GM19397 (cell line): ENCODE measurements at regions not wholly inside any gene's neighbourhood (a gene's known extent, or its start where the extent isn't known, plus 50 kb on each side); places are given as distances from the start of the nearest gene placed in this dataset.

Source experiments
- ATAC-seq: cut with Tn5 transposase; IDR thresholded peaks from one replicate; pipeline ENCODE4 v1.9.1; 2021; ENCODE audit warnings: mild to moderate bottlenecking, moderate library complexity; ENCODE audit not compliant: unreplicated experiment

DNA sequence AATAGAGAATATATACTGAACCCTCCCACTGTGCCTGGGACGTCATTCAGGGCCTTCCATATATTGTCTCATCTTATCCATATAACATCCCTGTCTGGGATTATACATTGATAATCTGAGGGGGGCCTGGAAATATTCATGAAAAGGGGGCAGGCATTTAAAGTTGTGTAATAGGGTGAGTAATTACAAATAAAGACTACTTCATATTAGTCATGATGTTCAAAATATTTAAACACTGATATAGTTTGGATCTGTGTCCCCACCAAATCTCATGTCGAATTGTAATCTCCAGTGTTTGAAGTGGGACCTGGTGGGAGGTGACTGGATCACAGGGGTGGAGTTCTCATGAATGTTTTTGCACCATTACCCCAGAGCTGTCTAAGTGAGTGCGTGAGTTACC, 97.8 kb downstream of the AQP9 start:
- ATAC-seq, result no peak

DNA sequence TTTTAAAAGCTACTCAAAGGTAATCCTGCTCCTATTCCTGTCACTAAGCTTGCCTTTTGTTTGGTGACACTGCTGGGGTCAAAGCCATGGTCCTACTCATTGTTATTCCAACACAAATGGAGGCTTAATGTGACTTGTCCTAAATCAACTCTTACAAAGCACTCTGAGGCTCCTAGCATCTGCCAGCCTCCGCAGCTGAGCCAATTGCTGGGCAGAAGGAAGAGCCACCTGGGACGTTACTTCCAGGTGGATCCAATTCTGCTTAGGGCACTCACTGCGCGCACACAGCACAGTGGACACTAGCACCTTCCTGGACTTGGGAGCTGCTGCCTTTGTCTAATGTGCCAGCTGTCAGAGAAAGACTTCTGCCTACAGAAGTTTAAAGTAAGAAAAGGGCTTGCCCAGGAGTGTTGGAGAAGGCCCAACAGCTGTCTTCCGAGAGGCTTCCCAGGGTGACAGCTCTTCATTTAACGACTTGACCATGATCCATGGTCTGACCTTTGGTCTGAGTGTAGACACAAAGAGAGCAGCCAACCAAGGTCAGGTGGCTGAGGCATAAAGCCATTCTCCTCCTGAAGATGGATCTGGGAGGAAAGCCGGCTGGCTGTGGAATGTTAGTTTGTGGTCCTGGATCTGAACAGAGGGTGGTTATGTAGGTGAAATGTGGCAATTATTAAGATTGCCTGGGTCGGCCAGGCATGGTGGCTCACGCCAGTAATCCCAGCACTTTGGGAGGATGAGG, 102.2 kb downstream of the AQP9 start:
- ATAC-seq, result no peak

DNA sequence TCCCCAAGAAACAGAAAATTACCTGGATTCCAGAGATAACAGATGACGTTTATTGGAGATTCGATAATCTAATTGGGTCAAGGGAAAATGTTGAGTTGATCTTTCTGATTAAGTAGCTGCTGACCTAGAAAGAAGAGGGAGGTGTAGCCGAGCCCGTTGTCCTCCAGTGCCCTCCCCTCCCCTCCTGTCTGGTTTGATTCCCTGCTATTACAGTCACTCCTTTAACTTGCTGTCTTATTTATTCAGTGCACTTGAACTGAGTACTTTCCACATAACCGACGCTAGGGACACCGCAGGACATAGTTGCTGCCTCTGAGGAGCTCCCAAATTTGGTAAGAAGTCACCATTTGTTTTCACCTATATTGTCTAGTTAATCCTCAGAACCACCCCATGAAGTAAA, 103.7 kb downstream of the AQP9 start:
- ATAC-seq, result no peak

DNA sequence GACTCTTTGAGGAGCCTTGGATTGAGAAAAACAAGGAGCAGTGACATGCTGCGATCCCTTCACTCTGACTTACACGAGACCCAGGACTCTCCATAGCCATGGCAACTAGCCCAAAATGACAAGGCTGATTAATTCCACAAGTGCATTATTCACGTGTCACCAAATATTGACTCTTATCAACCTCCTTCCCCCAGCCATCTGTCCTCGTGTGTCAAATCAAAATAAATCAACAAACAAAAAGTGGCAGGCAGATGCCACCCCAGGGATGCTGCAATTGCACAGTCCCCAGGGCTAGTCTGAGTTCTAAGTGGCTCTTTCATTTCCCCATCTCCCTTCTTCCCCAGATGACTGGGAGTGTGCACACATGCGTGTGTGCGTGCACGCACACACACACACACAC, 104.9 kb downstream of the AQP9 start:
- ATAC-seq, result no peak

DNA sequence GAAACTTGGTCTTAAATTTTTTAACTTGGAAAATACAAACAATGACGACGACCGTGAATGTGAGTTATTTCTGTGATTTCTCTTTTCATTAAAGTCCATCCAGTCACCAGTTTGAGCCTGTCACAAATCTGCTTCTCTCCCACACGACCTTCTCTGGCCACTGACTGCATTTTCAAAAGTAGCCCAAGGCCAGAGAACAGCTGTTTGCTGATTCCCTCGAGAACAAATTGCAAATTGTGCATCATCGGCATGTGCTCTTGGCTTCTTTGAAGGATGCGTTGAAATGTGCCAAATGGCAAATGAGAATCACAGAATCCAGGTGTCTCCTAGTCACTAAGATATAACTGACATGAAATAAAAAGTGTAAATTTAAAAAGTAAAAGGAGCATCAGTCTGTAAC, 106.4 kb downstream of the AQP9 start:
- ATAC-seq, result no peak

DNA sequence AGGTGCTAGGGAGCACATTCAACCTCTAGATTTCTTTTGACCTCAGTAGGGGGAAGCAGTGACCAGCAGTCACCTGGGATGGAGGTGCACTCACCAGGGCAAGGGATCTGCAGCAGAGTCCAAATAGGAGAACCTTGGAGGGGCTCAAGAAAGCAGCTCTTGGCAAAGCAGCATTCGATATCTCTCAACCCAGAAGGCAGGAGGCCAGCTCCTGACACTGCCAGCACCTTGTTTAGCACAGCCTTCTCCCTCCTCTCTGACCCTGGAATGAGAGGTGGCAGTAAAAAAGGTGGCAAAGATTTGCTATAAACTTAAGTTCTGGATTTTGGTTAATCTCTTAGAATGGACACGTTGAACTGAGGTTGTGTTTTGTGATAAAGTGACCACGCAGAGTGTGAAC, 107.9 kb downstream of the AQP9 start:
- no peak for ATAC-seq

DNA sequence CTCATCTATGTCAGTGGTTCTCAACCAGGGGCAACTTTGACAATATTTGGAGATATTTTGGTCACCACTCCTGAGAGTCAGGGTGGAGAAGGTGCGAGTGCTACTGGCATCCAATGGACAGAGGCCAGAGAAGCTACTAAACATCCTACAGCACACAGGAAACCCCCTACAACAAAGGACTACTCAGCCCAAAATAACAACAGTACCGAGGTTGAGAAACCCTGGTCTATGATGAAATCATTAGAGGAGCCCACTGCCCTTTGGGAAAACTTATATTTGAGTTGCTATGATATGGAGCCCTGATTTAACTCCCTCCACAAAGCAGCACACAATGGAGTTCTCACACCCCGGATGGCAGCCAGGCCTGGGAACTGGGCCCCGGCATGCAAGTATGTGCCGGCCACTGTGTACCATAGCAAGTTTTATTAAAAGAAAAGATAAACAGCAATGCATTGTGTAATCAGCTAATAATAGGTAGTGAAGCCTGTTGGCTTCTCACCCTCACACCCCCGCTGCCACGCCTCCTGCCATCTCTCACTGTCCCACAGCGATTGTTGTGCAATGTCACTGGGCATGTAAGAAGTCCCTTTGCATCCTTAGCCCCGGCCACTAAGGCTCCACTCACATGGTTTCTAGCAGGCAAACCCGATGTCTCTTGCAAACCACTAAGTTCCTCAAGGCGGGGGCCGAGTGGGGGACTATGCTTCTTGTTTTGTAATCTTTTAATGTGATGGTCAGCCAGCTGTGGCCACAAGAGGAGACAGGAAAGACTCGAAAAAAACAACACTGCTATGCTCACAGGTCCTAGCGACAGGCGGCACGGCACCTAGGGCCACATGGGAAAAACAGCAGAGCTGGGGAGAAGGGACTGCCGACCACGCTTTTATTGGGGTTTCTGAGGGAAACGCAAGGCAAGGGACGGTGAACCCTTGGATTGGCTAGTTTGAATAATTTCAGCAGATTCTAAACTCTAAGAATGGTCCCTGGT, 110.0 kb downstream of the AQP9 start:
- no peak for ATAC-seq

DNA sequence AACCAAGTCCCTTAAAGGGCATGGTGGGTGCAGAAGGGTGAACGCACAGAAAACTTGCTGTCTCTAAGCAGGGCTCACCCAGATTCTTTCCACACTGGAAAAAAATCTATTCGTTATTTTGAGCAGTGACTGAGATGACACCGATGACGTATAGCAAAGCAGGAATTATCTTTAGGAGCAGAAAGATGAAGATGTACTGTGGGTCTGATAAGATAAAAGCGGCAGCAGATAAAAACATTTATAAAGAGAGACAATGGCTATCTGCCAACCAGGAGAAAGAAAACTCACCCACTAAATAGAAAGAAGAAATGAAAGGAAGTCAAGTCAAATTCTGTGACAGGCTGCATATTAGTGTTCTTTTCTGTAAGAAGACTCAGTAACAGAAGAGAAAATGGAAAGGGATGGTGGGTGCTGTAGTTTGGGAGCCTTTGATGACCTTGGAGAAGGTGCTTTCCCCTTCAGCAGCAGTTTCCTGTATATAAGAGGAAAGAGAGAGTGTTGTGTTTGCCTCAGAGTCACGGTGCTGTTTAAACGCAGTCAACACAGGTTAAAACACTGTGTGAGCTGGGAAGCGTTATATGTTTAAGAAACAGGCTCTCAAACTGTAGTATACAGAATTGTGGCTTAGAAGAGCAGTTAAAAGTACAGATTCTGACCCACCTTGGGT, 111.6 kb downstream of the AQP9 start:
- no peak for ATAC-seq

DNA sequence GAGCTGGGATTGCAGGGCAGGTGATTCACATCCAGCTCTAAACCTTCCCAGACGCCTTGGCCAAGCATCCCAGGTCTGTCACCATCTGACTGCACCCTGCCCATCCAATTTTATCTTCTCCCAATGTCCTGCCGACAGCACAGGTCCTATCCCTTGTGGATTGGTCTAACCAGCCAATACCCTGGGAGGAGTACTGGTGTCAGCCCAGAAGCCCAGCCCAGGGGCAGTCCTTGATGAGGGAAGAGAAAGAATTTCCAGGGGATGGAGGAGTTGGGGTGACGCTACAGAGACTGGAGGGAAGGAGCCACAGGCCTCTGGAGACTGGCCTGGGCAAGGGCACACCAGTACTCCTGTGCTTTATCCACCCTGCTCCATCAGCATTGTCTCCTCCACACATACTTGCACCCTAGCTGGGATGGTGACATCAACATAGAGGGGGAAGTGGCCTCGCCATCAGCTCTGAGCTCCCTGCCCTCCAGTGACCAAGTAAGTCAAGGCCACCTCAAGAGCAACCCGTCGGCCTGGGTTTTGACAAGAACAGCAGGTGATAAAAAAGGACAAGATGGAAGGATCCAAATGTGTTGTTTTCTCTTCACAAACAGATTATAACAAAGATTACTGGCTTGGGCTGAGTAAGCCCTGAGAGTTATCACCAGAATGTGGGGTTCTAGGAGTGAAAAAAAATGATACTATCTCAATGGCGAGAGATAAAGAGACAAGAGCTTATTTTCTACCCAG, 114.6 kb downstream of the AQP9 start:
- ATAC-seq, result no peak

DNA sequence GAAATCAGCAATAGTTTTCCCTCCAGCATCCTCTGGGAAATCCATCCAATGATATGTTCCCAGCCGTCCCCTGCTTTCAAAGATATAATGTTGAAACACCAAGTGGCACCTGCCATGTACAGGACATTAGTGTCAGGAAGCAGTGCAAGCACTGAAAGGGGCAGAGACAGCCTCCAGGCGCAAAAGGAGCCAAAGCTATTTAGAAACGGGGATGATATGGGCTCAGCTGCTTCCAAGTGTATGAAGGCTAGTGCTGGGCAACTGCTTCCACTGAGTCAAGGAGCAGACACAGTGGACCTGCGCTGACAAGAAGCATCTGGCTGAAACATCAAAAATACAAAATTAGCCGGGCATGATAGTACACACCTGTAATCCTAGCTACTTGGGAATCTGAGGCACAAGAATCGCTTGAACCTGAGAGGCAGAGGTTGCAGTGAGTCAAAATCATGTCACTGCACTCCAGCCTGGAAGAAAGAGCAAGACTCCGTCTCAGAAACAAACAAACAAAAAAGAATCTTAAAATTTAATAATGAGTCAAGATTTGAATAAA, 119.7 kb downstream of the AQP9 start:
- no peak for ATAC-seq

DNA sequence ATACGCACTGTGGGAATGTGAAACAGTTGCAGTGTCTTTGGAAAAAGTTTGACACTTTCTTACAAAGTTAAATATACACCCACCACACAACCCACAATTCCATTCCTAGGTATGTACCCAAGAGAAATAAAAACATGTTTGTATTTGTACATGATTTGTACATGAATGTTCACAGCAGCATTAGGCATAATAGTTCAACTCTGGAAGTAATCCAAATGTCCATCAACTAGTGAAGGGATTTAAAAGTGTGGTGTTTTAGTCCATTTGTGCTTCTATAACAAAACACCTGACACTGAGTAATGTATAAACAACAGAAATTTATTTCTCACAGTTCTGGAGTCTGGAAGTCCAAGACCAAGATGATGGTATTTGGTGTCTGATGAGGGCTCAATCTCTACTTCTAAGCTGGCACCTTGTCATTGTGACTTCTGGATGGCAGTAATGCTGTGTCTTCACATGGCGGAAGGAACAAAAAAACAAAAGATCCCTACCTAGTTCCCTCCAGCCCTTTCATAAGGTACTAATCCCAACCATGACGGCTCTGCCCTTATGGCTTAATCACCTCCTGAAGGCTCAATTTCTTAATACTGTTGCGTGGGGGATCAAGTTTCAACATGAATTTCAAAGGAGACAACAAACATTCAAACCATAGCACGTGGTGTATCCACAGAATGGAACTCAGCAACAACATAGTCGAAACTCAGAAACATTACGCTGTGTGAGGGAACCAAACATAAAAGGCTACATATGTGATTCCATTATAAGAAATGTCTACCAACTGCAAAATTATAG, 120.5 kb downstream of the AQP9 start:
- no peak for ATAC-seq

DNA sequence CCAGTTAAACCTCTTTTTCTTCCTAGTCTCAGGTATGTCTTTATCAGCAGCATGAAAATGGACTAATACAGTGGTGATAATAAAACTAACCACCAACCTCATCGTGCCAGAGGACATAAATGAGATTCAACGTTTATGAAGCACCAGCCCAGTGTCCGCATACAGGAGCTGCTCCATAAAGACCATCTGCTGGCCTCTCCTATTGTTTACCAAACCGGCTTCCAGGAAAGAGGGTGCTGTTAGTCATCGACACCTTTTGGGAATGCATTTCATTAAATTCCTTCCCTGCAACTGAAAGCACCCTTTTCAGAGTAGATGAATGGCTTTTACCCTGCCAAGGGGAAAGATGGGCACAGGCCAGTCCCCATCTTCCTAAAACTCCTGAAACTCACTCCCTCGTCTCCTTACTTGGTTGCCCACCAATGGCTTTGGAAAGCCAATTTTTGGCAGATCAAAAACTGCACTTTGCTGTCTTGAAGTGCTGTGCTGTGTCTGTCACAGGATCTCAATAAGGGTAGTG, 122.1 kb downstream of the AQP9 start:
- no peak for ATAC-seq

DNA sequence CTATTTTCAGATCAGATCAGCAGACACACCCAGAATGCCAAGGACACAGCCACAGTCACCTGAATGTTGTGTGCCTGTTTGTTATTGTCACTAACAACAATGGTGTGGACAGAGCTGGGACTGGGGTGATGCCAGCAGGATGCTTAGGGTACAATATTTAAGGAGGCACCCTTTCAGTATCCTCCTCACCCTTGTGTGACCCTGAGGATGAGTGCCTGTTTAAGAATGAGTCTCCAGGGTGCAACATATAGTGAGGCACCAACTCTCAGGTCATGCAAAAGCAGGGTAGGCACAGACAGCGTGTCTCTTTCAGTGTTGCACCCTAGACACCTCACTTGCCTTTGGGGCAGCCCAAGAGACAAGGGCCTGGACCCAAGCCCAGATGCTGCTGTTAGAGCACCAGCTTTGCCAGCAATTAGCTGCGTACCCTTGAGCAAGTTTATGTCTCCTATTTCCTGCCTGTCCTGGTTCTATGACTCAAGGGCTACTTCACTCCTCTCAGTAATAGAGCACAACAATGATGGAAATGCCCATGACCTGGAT, 122.6 kb downstream of the AQP9 start:
- no peak for ATAC-seq

DNA sequence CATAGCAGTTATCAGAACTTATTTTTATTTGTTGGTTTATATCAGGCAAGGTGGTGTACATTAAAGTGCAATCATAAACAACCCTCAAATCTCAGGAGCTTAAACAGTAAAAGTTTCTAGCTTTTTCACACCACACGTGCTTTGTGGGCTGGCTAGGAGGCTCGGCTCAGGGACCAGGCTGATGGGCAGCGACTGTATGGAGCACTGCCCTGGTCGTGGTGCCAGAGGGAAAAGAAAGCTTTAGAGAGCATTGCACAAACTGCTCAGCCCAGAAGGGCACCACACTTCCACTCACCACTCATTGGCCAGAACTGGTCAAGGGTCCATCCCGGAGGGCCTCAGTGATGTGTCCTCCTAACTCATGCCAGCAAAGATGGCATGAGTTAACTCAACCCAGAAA, 123.2 kb downstream of the AQP9 start:
- ATAC-seq, result no peak

DNA sequence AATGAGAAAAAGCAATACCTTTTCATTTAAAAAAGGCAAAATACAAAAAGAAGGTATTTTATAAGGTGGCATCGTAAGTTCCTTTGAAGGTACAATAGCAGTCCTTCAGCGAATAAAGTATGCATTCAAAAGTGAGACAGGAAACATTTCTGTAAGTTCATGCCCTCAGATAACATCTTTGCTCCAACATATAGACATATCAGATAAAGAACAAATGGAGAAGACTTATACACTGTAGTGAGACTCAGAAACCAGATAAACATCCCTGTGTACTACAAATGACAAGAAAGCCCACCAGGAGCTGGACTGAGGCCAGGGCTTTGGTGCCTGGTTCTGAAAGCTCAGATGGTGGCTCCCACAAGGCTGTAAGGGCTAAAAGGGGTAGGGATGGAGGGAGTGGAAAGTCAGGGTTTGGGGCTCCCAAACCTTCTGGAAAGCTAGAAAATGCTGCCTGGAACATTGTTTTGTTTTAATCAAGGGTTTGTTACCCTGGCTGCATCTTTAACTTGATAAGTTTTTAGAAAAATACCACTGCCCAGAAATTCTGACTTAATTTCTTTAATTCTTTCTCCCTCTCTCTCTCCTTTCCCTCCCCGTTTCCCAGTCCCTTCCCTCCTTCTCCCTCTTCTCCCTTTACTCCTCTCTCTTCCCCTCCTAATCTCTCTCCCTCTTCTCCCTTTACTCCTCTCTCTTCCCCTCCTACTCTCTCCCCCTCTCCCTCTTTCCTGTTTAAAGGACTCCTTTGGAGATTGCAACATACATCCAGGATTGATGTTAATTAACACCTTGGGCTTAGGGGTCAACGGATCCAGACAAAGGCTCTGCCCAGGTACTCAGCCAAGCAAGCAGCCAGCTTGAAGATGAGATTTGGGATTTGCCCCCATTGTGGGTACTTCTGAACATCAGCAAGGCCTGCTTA, 126.1 kb downstream of the AQP9 start:
- ATAC-seq, result no peak

DNA sequence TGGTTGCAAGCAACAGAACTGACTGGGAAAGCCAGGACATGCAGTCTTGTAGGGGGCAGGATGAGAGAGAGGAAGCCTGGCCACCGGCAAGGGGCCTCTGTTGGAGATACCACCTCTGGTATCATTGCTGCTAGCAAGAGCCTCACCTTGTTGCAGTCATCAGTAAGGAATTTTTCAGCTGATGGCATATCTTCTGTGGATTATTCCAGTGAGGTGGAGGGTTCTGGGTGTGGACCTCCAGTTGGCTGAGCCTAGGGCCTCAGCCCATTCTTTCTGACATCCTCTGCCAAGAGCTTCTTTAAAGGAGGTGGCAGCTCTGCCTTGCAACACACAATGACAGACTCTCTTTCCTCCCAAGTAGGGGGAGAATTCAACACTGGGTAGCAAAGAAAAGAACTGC, 128.9 kb downstream of the AQP9 start:
- ATAC-seq, result no peak

DNA sequence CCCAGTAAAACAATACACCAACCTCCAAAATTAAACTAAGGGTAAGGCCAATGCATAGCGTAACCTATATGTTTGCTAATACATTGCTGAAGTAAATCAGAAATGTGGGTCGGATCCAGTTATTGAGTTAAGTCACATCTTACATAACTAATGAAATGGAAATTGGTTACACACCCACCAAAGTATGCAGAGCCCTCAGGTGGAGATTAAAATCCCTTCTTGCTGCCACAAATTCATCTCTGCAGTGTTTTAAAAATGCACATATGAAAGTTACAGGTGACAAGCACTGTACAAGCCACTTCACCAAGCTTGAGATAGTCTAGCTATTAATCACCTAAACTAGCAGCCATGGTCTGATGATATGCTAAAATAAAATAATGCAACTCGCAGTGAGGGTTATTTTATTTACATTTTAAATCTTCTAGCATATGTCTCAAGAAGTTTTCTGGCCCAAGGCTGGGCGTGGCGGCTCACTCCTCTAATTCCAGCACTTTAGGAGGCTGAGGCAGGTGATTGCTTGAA, 130.6 kb downstream of the AQP9 start:
- no peak for ATAC-seq
